Activated B cell treated with CpG ODN at 0.5 μM for 24 hours (primary cell): ENCODE measurements at regions not wholly inside any gene's neighbourhood (a gene's known extent, or its start where the extent isn't known, plus 50 kb on each side); places are given as distances from the start of the nearest gene placed in this dataset.

Experiments
- ATAC-seq: fragments of 200-7000 bp; cut with Tn5 transposase; one replicate; pipeline ENCODE4 v1.10.0; 2021; ENCODE audit warnings: low read depth, mild to moderate bottlenecking, moderate library complexity
- CTCF ChIA-PET: fragments of 350-600 bp; sonication (Branson Sonifier 250); formaldehyde crosslinking; loops from one replicate; lab custom pipeline; 2021; ENCODE audit warnings: antibody characterized with exemption; lab: Charles Lee
- POLR2A ChIA-PET: fragments of 350-600 bp; sonication (Branson Sonifier 250); formaldehyde crosslinking; loops from one replicate; lab custom pipeline; 2021; ENCODE audit warnings: antibody characterized with exemption; lab: Charles Lee
- DNase-seq: peaks from one replicate; pipeline ENCODE4 v3.0.0; 2022
- H3K27ac Mint-ChIP-seq: one replicate; pipeline ENCODE4 v1.8.0; 2020; ENCODE audit warnings: mixed read lengths
- H3K27me3 Mint-ChIP-seq: one replicate; pipeline ENCODE4 v1.8.0; 2021; ENCODE audit warnings: mixed read lengths
- H3K36me3 Mint-ChIP-seq: one replicate; pipeline ENCODE4 v1.8.0; 2021; ENCODE audit warnings: low read depth, mixed read lengths
- H3K4me1 Mint-ChIP-seq: one replicate; pipeline ENCODE4 v1.8.0; 2021; ENCODE audit warnings: mixed read lengths
- H3K4me3 Mint-ChIP-seq: one replicate; pipeline ENCODE4 v1.8.0; 2020; ENCODE audit warnings: mild to moderate bottlenecking, mixed read lengths
- H3K9me3 Mint-ChIP-seq: one replicate; pipeline ENCODE4 v1.8.0; 2020; ENCODE audit warnings: mixed read lengths
- intact Hi-C: fragments of 100-400 bp; cut with micrococcal nuclease; formaldehyde crosslinking; loops from one replicate; pipeline ENCODE4 v1.15.1; 2024
- TF ChIP-seq, protein P1 (sequence below): fragments of 200-600 bp; IDR thresholded peaks from one replicate; pipeline ENCODE4 v1.8.0; 2022; ENCODE audit warnings: antibody characterized with exemption, mild to moderate bottlenecking

DNA sequence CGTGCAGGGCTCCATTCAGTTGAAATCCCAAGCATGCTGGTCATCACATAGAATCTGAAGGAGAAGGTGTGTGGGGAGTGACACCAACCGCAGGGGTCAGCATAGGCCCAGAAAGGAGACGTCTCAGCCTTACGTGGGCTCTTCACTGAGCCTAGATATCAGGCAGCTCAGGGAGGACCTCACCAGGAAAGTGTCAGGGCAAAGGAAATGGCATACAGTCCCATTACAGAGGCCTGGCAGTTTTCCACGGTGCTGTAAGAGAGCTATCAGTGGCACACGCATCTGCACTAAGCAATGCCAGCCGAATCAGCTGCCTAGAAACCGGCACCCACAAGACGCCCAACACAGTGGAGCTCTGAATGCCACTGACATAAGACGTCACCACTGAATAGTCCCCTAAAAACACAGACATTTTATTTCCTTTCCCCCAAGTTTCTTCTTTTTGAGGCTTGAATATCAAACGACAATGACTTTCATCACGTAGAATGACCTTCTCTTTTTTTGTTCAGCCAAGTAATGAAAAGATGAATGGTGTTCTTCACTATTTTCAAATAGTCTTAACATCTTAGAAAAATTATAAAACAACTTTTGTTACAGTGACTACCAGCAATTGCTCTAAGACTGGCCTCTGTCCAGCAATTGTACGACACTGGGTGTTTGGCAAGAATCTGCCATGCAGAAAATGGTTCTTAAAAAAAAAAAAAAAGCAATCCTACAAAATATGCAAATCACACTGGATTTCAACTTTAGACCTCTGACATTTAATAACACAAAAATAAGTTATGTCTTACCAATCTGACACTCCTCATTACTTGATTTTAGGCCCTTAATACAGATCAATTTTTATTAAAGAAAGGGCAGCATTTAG lies 88.9 kb upstream of the FOXQ1 start:
- H3K4me3 Mint-ChIP-seq = no peak overlapping the region
- intact Hi-C loops = no loop called here
- DNase-seq (no peak), ATAC-seq (no peak)
- no peaks in the 10 kb centered on the region for H3K9me3 Mint-ChIP-seq
- POLR2A ChIA-PET = no interaction called here
- H3K27ac Mint-ChIP-seq = no peak overlapping the region
- no peaks in the 10 kb centered on the region for H3K36me3 Mint-ChIP-seq
- H3K4me1 Mint-ChIP-seq = no peaks in the 10 kb centered on the region
- peaks cover 3% of the 10 kb centered on the region for H3K27me3 Mint-ChIP-seq
- TF ChIP-seq, protein P1, sequence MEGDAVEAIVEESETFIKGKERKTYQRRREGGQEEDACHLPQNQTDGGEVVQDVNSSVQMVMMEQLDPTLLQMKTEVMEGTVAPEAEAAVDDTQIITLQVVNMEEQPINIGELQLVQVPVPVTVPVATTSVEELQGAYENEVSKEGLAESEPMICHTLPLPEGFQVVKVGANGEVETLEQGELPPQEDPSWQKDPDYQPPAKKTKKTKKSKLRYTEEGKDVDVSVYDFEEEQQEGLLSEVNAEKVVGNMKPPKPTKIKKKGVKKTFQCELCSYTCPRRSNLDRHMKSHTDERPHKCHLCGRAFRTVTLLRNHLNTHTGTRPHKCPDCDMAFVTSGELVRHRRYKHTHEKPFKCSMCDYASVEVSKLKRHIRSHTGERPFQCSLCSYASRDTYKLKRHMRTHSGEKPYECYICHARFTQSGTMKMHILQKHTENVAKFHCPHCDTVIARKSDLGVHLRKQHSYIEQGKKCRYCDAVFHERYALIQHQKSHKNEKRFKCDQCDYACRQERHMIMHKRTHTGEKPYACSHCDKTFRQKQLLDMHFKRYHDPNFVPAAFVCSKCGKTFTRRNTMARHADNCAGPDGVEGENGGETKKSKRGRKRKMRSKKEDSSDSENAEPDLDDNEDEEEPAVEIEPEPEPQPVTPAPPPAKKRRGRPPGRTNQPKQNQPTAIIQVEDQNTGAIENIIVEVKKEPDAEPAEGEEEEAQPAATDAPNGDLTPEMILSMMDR = no peak
- CTCF ChIA-PET = no interaction called here

DNA sequence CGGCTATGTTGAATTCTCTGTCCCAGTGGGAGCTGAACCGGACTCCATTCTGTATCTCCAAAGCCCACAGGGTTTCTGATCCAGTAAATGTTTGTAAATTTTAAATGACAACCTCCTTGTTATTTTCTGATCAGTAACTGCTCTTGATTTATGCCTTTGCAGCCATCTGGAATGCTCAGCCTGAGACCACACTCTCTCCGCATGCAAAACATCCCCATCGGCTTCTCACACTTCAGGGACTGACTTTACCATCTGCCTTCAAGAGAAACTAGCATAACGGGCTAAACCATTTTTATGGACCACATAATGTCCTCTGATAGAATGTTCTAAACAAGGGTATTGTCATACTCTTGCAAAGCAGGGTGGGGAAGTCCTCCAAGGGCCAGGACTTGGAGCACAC lies 94.5 kb upstream of the FOXQ1 start:
- ATAC-seq (no peak), DNase-seq (no peak)
- Mint-ChIP-seq H3K36me3 (no peaks in the 10 kb centered on the region), H3K9me3 (no peaks in the 10 kb centered on the region), H3K4me1 (no peaks in the 10 kb centered on the region), H3K27ac (no peak overlapping the region), H3K27me3 (peaks cover 3% of the 10 kb centered on the region), H3K4me3 (no peak overlapping the region)
- POLR2A ChIA-PET = no interaction called here
- intact Hi-C loops = no loop called here
- CTCF ChIA-PET = no interaction called here
- TF ChIP-seq, protein P1 = no peak

DNA sequence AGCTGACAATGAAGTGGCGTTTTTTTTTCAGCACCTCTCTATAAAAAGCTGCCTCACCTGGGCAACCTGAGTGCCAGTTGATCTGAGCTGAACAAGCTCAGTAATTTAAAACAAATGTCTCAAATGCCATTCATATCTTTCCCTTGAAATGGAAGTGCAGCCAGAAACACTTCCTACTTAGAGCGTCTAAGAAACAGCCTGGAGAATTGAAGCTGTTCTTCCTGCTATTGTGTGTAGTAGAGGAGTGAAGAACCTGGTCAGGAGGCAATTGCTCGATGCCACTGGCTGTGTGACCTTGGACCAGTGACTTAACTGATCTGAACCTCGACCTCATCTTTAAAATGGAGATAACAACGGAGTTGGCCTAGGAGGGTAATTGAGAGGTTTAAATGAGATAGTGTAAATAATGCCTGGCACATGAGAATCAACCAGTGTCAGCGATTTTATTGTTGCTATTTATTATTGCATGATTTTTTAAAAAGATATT lies 95.4 kb upstream of the FOXQ1 start:
- H3K36me3 Mint-ChIP-seq = no peaks in the 10 kb centered on the region
- POLR2A ChIA-PET = no interaction called here
- no peaks in the 10 kb centered on the region for H3K9me3 Mint-ChIP-seq
- H3K4me1 Mint-ChIP-seq = no peaks in the 10 kb centered on the region
- TF ChIP-seq, protein P1 = no peak
- no peak for DNase-seq
- H3K27ac Mint-ChIP-seq = no peak overlapping the region
- ATAC-seq = no peak
- intact Hi-C loops = no loop called here
- CTCF ChIA-PET = no interaction called here
- H3K27me3 Mint-ChIP-seq = peaks cover 2% of the 10 kb centered on the region
- no peak overlapping the region for H3K4me3 Mint-ChIP-seq

DNA sequence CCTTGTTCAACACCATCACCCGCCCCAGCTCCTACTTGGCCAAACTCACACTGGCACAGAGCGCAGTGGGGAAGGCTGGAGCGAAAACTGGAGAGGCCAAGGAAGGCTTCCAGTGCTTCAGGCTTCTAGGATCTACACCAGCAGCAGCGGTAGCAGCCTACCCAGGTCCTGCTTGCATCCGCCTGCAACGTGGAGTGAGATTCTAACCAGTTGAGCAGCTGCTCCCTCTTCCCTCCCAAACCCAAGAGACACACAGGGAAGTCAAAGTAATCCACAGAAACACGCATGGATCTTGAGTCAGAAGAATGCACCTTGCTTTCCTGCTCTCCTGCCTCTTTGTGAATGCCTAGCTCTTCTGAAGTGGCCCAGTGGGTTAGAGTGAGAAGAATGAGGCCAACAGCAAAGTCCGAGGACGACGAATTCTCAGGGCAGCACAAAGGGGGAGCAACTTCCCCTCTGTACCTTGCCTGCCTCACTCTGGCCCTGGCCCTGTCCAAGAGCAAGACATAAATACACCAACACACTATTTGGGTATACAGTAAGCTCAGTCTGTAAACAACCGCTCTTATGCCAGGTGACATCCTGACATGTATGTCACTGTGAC lies 95.9 kb upstream of the FOXQ1 start:
- no peaks in the 10 kb centered on the region for H3K4me1 Mint-ChIP-seq
- no peak overlapping the region for H3K27ac Mint-ChIP-seq
- H3K27me3 Mint-ChIP-seq = peaks cover 2% of the 10 kb centered on the region
- no peaks in the 10 kb centered on the region for H3K36me3 Mint-ChIP-seq
- no peaks in the 10 kb centered on the region for H3K9me3 Mint-ChIP-seq
- POLR2A ChIA-PET = no interaction called here
- no peak for DNase-seq
- TF ChIP-seq, protein P1 = no peak
- no peak for ATAC-seq
- H3K4me3 Mint-ChIP-seq = no peak overlapping the region
- intact Hi-C loops = no loop called here
- CTCF ChIA-PET = no interaction called here

DNA sequence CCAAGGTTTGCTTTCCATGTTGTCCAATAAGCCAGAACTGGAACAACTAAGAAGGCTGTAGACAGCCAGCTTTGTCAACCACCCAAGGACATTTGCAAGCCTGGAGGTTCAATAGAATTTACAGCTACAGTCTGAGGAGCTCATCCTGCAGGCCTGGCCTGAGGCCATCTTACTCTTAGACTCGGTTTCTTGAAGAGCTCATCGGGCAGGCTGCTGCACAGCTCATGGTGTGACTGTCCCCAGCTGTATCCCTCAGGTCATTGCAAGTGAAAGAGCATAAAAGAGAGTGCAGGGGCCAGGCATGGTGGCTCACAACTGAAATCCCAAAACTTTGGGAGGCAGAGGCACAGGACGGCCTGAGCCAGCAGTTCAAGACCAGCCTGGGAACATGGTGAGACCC lies 96.9 kb upstream of the FOXQ1 start:
- no peaks in the 10 kb centered on the region for H3K4me1 Mint-ChIP-seq
- ChIA-PET CTCF (no interaction called here), POLR2A (no interaction called here)
- TF ChIP-seq, protein P1 = no peak
- no peak overlapping the region for H3K4me3 Mint-ChIP-seq
- no peaks in the 10 kb centered on the region for H3K9me3 Mint-ChIP-seq
- no peak overlapping the region for H3K27ac Mint-ChIP-seq
- H3K36me3 Mint-ChIP-seq = no peaks in the 10 kb centered on the region
- peaks cover 2% of the 10 kb centered on the region for H3K27me3 Mint-ChIP-seq
- no peak for DNase-seq
- no peak for ATAC-seq
- intact Hi-C loops = no loop called here
